HCEC 1CT (cell line): ENCODE measurements at regions not wholly inside any gene's neighbourhood (a gene's known extent, or its start where the extent isn't known, plus 50 kb on each side); places are given as distances from the start of the nearest gene placed in this dataset.

ENCODE experiments used
- DNase-seq: peaks from one replicate; pipeline ENCODE4 v3.0.0-alpha.2; 2017

DNA sequence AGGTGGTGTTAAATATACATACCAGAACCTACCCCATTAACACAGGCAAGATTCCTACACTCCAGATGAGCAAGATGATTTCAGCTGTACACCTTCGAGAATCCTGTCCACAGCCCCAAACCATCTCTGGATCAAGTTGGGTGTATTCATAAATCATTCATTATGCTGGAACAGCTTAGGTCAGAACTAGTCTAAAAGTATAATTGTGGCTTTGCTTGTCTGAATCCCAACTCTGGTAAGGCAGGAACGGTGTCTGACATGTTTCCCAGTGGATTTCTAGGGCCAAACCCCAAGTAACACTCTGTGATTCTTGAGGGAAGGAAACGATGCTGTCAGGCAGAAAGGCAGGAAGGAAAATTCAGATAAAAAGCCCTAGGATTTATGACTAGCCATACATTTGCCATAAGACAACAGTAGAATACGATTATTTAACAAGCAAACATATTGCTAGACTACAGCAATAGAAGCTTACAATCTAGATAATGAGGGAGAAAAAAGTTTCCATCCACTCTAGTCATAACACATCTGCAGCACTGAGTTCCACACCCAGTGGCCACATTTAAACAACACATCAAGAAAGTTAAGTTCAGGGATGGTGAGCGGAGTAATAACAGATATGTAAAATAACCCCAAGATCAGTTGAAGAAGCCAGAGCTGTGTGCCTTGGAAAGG is 444.8 kb downstream of the RND3 start:
- DNase-seq = no peak

DNA sequence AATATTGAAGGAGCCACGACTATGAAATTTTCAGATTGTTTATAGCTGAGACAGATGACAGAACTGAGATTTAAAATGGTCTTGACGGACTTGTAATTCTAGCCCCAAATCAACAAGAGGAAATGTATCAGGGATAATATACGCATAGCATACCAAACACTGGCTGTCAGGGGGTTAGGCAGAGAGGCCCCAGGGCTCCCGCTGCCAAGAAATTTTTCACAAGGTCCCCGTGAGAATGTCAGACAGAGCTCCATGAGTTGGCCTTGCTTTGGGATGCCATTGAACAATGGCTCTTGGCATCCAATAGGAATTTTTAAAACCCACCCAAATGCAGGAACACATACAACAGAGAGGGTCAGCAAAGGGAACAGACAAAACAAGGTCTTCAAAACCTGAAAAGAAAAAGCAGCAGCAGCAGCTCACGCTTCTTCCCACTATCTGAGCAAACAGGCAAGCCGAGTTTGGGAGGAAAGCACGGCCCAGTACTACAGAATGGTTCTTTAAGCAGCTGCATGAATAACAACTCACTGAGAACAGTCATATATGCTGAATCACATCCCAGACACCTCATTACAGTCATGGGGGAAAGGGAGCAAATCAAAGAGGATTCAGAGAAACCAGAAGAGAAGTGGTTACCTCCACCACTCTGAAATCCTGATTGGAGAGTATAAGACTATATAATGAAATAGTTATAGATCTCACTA is 445.6 kb downstream of the RND3 start:
- DNase-seq = peak; percentile 3

DNA sequence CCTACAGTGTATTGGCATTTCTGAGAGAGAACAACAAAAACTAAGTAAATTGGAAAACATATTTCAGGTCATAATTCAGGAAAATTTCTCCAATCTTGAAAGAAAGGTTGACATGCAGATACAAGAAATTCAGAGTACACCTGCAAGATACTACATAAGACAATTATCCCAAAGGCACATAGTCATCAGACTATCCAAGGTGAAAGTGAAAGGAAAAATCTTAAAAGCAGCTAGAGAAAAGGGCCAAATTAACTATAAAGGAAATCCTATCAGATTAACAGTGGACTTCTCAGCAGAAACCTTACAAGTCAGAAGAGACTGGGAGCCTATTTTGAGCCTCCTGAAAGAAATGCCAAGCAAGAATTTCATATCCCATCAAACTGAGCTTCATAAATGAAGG is 449.0 kb upstream of the MMADHC start:
- no peak for DNase-seq

DNA sequence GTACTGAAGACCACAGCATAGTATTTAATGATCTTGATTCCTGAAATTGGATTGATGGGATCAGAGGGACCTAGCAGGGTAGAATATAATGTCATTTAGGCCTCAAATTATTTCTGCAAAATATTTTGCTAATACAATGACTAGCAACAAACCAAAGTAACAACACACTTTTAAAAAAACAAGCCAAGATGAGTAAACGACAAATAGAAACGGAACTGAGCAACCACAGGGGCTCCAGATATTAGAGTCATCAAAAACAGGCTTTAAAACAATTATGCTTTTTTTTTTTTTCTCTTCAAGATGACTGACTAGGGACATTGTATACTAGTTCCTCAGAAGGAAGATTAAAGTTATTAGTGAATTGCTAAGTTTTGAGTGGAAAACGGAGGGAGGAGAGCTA is 447.1 kb upstream of the MMADHC start:
- no peak for DNase-seq

DNA sequence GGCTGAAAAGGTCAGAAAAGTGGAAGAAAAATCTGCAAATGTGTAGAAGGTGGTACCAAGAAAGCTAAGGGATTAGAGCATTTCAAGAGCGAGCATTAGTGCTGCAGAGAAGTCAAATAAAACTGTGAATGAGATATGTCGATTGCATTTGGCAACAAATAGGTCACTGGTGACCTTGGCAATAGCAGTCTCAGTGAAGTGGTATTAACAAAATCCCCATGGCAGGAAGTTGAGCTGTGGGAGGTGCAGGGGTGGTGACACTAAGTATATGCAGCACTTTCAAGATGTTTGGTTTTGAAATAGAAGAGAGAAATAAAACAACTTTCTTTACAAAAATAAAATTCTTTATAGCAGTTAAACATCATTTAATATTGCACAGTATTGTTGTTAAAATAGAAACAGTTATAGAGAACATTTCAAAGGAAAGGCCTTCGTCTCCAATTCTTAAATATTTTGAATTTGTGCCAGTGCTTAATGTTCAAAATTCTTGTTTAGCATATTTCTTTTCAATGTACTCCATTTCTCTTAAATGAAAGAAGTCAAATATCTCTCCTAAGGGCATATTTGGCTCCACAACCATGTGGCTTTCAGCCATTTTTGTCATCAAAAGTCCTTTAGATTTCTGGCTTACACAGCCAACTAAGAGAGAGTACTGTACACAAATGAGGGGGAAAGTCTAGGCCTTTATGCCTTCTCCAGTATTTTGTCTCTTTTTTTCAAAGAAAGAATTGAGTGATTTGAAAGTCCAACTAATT is 443.0 kb upstream of the MMADHC start:
- DNase-seq = no peak

DNA sequence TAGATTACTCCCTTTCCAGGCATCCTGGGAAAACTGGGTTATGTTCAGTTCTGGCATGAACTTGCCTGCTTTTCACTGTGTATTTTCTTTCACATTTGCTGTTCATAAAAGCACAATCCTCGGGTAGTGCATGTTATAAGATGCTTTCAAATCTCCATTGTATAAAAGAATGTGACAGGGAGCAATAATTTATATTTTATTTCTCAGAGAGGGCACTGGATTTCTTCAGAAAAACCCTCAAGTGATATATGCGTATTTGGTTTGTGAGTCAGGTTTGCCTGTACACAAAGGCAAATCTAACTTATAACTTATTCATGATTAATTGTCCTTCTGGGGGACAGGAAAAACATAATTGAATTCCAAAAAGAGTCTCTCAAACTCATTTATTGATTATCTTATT is 440.7 kb upstream of the MMADHC start:
- DNase-seq = no peak

DNA sequence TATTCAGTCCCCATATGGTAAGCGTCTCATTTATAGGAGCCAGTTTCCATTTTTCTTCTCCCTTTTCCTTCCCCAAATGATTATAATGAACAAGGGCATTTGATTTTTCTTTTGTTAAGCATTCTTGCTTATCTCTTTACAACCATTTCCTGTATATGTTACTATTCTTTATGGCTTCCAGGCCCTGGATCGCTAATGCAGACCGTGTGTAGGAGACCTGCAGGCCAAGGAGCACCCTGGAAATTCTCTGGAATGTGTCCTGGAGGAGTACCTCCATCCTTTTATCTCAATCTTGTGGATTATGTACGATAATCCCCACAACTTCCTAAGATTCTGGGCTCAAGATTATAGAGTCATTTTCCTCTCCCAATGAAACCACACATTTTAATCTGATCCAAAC is 439.6 kb upstream of the MMADHC start:
- DNase-seq = no peak

DNA sequence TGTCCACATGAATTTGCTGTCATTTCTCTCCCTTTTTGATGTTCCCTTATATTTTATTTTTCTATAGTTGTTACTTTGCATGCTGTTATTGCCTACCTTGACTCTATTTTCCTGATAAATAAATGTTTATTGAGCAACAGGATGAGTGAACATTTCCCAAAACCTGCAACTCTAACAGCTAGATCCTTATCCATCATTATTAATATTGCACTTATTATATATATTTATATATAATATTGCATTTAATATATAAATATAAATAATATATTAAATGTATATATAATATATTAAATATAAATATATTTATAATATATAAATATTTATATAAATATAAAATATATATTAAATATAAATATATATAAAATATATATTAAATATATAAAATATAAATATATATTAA is 436.1 kb upstream of the MMADHC start:
- no peak for DNase-seq

DNA sequence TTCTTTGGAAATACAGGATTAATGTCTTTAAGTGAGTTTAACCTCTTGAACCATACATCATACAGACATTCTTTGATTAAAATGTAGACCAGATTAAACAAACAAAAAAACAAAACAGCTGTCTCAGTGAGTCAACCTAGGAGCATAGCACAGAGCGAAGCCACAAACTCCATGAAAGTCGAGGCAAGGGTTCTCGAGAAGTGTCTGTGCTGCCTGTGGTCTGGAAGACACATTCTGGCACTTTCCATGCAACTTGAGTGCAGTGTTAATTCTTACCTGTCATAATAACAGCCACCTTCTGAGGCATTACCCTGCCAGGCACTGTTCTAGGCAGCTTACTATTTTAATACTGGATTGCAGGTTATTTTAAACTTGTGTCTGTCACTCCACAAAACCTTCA is 435.5 kb upstream of the MMADHC start:
- DNase-seq = no peak

DNA sequence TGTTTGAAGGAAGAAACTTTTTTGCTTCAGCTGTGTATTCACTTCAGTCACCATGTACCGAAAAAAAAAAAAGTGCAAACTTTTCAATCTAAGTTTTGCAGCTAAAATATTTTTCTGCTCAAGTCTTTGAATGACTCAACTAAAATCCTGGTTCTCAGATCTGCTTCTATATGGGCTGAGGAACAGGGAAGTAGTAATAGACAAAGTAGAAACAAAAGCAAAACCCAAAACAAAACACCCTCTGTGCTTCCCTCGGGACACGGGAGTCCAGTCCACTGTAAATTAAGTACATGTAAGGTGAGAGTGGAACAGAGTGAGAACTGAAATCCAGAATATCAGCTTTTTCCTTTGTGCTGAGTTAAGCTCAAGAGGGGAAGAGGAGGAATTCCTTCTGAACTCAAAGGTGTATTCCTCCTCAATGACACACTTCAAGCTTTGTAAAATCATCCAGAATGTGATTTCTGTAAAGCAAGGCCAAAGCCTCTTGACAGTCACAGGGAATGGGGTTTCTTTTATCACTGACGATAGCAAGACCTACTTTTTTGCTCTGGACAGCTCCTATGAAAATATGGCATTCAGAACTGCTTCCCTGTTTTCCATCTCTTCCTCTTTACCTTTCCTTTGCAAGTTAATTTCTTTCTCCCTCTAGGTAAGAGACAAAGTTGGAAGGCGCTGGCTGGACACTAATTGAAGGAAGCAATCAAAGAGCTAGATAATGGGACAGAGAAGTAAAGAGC is 433.5 kb upstream of the MMADHC start:
- DNase-seq = no peak

DNA sequence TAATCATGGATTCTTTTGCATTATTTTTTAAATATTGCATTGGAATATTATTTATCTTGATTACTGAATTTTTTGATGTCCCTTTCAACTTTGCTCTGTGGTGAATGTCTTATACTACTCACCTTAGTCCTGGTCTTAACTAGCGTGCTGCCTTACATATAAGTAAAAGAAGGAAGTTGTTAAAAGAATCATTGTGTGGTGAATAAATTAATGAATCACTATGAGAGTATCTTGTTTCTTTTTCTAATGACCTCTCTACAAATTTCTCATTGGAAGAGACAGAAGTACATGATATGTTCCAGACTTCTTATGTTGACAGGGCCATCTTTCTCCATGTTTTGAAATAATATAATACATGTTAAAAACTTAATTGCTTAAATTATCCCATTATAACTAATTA is 432.6 kb upstream of the MMADHC start:
- DNase-seq = no peak

DNA sequence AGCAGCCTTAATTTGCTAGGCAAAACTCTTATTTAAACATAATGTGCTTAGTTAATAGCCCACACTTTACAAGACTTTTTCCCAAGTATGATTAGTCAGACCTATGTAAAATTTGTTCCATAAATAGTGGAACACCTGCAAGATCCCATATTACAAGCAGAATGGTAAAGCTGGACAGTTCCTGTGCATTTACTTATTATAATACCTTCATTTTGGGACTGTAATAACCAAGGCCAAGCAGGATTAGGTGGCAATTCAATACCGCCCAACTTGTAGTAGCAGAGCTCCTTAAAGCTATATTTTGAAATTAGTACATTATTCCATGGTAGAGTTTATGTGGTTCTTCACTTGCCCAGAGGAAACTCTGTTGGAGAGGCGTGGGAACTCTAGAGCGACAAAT is 431.5 kb upstream of the MMADHC start:
- no peak for DNase-seq

DNA sequence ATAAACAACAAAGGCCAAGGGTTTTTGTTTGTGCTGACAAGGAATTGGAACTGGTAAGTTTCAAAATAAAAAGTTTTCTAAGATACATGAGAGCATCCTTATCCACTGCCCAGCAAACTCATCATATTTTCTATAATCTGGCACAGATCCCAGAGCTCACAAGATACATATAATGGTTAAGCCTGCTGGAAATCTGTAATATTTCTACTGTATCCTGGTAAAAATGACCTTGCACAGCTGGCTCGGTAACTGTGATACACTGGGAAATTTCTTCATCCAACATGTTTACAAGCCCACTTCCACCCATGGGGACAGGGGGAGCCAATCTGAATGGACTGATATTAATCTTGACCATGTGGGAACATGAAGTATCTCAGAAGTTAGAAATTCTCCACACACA is 425.4 kb upstream of the MMADHC start:
- DNase-seq = no peak

DNA sequence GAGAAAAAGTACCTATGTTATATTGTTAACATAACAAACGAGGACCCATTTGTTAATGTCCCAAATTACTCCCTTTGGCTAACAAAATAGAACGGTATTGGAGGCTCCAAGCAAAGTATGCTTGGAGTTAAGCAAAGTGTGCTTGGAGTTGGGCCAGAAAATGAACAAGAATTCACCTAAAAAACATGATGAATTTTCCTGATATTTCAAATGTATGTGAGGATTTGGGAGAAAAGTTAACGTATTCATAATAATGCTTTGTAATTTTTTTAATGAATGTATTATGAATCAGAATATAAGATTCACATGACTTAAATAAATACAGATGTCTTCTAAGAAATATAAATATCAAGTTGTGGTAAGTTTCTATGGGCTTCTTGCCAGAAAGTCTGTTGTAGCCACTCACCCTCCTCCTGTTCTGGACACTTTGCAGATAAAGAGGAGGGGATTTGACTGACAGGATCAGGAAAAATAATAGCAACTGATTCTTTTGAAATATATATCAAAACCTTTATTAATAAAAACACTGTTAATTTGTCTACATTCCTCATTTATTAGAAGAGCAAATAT is 423.7 kb upstream of the MMADHC start:
- DNase-seq = no peak

DNA sequence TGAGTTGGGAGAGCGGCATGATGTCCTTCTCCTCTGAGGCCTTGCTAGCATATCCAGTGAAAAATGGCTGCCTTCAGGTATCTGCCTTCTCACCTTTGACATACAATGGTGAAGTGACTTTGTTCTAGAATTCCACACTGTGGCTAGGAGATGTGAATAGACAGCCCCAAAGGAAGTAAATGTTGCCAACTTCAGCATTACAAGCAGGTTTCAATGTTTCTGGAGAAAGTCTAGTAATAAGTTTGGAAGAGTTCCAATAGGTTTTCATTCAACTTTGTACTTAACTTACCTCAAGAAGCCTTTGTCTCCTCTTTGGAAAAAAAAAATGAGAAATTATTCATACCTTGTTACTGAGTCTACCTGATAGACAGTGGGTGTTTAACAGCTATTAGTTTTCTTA is 421.3 kb upstream of the MMADHC start:
- DNase-seq = no peak

DNA sequence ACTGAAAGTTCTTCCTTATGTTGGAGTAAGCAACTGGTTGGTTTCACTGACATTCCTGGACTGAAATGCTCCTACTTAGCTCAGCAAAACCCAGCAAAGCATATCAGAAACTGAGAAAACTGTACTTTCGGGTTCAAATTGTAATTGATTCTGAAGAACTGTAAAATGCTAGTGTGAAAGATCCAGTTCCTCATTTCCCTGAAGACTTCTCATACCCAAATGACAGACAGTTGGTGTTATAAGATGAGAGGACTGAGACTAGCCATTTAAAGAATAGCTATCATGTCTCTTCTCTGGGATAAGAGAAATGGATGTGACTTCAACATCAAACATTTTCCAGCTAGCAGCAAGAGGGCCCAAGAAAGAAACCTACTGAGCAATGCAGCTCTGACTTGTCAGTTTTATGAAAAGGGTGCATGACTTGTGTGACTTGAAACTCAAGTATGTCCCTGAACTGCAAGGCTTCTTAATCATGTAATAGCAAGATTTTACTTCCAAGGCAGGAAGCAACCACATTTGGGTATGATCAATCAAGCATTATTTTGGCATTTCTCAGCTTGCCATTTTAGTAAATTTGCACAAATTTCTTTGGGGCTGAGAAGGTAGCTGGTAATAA is 420.3 kb upstream of the MMADHC start:
- DNase-seq = no peak

DNA sequence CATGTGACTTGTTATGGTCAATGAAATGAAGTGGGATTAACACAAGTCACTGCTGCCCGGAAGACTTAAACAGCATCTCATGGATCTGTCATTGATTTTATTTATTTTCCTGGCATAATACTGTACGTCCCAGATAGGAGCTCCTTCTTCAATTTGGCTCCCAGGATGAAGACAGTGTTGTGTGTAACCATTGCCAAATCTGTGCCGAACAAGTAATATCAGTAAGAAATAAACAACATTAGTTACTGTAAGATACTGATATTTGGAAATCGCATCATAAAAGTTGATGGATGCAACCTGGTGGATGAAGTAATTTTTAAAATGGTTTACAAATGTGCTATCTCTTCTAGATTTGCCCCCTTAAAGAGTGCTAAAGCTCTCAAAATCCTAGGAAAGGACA is 419.0 kb upstream of the MMADHC start:
- no peak for DNase-seq

DNA sequence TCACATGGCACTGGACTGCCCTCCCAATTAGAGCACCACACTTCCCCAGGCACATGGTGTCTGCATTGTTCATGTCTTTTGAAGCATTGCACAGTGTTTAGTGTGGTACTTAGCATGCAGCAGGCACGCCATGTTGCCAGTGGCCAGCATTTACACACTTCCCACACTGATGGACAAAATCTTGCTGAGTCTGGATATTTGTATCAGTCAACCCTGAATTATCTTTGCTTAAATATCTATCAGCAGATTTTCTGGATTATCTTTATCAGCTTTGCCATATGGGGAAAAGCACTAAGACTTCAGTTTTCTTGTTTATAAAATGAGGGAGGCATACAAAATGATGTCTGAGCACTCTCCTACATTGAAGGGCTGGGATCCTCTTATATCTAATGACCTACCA is 416.0 kb upstream of the MMADHC start:
- no peak for DNase-seq

DNA sequence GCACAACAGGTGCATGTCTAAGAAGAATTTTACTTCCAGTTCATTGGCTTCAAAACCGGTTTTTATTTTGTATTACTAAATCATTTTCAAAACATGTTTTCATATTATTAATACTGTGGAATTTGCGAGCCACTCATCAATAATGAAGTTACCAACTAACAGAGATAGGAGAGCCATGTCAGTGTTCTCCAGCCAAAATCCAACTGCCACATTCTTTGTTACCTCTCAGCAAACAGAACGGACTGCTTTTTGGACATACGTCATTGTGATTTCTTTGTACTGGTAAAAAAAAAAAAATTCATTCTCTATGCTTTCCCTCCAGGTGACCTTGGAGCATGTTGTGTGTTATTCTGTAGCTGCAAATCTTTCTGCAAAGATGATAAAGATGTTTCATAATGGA is 414.2 kb upstream of the MMADHC start:
- DNase-seq = no peak

DNA sequence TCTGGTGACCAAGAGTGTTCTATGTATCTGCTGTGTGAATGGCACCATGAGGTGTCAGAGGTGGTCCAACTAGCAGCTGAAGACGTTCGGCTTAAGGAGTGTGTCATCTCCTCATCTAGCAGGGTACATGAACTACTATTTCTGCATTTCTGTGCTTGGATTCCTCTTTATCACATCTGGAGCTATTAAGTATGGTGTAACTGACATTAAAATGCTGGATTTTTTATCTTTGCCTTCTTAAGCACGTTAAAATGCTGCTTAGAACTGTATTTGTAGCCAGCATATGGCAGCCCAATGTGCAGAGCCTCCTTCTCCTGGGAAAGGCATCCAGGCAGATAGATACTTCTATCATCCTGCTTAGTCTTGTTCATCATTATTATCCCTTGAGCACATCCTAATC is 409.3 kb upstream of the MMADHC start:
- DNase-seq = no peak

DNA sequence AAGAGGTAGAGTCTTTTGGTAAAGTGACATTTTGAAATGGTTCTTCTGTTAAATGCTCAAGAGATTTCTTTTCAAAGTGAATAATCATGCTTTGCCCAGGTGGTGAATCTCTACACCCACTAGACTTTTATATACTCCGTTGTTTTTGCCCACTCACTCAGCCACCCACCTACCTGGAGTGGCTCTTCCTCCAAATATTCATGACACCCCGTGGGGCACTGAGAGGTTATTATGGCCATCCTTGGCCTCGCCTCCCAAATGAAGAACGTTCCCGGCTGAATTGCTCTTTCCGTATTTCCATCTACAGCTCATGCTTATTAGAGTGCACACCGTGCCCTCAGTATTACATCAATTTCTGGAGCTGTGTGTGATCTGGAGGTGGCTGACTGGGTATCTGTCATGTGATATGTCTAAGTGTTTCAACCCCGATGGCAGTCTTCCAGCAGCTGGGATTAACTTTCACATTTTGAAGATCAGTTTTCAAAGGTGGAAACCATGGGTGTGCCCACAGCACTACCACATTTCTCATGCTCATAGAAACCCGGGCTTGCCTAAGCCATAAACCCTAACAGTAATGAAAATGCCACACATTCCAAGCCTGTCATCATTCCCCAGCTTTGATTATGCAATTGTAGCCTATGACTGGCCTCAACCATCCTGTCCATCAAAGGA is 406.6 kb upstream of the MMADHC start:
- peak; percentile 60 for DNase-seq

DNA sequence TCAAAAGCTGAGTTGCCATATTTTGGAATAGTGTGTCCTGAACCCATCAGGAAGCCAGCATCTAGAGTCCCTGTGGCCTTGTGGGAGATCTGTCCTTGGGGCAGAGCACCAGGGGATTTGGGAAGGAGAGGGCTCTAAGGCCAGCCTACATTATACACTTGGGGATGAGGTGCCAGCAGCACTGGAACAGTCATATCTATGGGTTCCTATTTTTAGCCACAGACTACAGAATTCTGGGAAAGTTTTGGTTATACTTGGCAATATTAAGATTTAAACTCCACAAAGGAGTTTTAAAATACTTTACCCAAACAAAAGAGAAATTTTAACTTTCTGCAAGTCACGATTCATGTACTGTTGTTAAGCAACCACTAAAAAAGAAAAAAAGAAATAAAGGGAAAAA is 405.7 kb upstream of the MMADHC start:
- no peak for DNase-seq
